DOHH2 (cell line): ENCODE measurements at regions not wholly inside any gene's neighbourhood (a gene's known extent, or its start where the extent isn't known, plus 50 kb on each side); places are given as distances from the start of the nearest gene placed in this dataset.

ENCODE experiments used
- EZH2phosphoT487 ChIP-seq: fragments of 200-600 bp; sonication (generic); IDR thresholded peaks from 2 replicates; pipeline ENCODE4 v1.6.1; 2017; ENCODE audit warnings: borderline replicate concordance, mild to moderate bottlenecking, antibody characterized with exemption, low read length, moderate library complexity, mixed read lengths
- TF ChIP-seq, protein P1 (sequence below): fragments of 200-600 bp; sonication (generic); IDR thresholded peaks from one replicate; pipeline ENCODE4 v1.5.1; 2014; ENCODE audit warnings: antibody characterized with exemption, mild to moderate bottlenecking, low read depth, low read length; ENCODE audit not compliant: poor library complexity, severe bottlenecking

DNA sequence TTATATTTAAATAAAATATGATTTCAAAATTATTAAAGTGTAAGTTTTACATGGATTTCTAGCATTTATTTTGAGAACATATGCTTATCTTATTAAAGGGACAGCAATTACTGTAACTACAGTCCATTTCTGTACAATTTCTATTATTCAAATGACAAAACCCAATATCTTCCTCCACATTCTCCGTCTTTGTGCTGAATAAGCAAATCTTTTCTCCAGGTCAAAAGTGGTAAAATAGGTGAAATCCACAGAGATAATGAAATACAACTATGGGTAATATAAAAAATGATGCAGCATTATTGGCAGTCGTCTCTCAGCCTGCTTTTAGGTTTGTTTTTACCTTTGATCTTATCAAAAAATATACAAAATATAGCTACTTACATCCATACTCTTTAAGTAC is 79.4 kb upstream of the OTX2 start:
- TF ChIP-seq, protein P1, sequence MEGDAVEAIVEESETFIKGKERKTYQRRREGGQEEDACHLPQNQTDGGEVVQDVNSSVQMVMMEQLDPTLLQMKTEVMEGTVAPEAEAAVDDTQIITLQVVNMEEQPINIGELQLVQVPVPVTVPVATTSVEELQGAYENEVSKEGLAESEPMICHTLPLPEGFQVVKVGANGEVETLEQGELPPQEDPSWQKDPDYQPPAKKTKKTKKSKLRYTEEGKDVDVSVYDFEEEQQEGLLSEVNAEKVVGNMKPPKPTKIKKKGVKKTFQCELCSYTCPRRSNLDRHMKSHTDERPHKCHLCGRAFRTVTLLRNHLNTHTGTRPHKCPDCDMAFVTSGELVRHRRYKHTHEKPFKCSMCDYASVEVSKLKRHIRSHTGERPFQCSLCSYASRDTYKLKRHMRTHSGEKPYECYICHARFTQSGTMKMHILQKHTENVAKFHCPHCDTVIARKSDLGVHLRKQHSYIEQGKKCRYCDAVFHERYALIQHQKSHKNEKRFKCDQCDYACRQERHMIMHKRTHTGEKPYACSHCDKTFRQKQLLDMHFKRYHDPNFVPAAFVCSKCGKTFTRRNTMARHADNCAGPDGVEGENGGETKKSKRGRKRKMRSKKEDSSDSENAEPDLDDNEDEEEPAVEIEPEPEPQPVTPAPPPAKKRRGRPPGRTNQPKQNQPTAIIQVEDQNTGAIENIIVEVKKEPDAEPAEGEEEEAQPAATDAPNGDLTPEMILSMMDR: no peak
- TF ChIP-seq EZH2phosphoT487: no peak
